ENCODE measurements at regions not wholly inside any gene's neighbourhood (a gene's known extent, or its start where the extent isn't known, plus 50 kb on each side); places are given as distances from the start of the nearest gene placed in this dataset.

DNA sequence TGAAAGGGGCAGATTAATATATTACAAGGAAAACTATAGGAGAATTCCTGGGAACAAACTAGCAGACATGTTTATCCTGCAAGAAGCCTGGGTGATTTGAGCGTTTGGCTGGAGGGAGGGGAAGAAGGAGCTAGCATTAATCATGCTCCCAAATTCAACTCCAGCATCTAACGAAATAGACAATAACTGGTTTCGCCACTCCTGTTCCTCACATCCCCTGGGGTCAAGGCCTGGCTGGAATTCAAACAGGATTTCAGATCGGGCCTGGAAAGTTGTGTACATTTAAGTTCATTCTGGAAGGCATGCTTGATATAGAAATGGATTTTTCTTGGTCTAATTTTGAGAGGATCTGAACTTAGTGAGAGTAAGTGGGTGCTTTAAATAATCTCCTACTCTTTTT, 126.1 kb upstream of the CTAGE1 start:
- no peak for DNase-seq (ENCODE audit: low read depth, low spot score)

DNA sequence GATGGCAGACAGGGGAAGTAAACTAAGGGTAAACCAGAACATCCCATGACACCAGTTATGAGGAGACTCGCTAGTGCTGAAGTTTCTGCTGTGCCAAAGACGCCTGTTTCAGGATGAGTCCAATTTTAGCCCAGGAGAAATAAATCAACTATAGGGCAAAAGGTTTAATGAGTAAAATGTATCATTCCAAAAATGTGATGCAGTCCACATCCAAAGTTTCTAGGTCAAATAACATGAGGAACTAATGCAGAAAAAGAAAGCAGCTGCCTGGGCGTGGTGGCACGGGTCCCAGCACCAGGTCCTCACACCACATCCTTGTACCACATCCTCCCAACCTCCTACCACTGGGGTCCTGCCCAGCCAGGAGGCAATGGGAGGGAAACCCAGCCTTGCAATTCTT, 126.9 kb upstream of the CTAGE1 start:
- DNase-seq (ENCODE audit: low read depth, low spot score): no peak

DNA sequence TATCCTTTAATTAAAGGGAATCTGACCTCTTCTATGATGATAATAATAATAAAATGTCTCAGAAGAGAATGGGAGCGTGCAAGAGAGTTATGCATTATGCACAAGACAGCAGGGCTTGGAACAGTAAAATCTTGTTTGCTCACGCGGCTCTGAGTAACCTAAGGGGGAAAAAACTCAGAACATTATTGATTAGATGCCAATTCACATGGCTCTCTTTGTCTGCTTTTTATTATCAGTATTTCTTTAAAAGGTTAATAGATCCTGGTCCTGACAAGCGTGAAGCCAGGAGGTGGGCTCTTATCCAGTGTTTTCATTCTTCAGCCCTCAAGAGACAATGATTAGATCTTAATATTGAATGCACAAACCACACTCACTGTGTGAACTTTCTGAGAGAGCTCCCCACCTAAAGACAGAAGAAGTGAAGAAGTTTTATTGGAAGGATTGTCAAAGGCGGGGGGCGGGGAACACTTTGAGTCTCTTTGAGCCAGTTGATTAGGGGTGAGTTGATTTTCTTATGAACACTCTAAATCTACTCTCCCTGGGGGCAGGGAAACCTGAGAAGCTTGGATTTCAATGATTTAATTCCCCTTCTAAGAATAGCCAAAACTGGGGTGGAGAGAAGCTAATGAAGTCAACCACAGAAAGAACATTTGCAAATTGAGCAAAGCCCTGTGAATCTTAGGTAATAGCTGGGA, 127.5 kb upstream of the CTAGE1 start:
- no peak for DNase-seq (ENCODE audit: low read depth, low spot score)

DNA sequence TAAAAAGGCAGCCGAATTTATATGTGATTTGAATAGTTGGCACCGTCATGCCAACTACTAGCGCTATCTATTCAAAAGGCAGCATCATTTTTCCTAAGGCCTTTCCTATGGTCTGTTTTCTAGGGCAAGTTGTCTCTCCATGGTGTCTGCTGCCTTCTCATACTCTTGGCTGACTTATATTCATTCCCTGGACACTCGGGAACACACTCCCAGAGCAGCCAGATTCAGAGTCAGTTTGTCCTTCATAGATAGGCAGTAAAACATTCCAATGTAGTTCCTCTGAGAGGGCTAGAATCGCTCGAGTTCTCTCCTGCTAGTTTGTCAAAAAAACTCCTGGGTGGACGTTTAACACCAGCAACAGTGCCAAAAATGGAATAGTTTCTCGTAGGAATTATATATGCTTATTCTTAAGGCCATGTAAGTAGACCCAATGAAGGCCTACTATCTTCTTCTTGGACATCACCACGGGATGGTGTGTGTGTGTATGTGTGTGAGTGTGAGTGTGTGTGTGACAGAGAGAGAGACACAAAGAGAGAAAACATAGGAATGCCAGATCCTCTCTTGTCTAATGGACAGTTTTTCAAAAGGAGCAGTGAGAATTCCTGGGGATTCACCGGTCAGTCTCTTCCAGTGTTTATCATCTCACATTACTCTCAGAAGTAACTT, 129.3 kb upstream of the CTAGE1 start:
- no peak for DNase-seq (ENCODE audit: low read depth, low spot score)

DNA sequence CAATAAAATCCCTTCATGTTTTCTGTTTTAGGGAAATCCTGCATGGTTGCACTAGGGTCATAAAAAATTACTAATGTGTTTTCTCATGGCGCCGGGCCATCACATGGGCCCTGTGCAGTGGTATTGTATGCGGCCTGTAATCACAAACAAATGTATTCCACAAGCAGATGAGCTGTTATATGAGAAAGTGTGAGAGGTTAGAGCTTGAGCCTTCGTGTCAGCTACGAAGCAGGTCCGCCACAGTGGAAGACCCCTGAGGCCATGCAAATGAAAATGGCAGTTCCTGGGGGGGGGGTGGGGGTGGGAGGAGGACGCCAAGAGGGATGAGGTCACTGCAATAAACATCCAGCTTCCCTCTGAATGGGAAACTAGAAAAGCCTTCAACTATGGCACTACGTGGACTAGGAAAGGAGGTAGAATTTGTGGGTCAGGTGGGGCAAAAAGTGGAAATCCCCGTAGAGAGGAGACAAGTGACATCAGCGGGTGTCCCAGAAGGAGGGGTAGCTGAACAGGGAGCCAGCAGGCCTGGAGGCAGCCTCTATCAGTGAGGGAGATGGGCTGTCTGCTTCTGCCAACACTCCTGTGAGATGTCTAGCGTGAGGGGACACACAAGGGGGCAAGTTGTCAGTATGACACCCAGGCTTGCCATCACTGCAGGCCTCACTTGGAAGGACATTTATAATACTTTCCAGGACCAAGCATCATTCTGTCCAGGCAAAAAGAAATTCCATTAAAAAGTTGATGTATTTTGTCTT, 130.3 kb upstream of the CTAGE1 start:
- DNase-seq (ENCODE audit: low read depth, low spot score): no peak

DNA sequence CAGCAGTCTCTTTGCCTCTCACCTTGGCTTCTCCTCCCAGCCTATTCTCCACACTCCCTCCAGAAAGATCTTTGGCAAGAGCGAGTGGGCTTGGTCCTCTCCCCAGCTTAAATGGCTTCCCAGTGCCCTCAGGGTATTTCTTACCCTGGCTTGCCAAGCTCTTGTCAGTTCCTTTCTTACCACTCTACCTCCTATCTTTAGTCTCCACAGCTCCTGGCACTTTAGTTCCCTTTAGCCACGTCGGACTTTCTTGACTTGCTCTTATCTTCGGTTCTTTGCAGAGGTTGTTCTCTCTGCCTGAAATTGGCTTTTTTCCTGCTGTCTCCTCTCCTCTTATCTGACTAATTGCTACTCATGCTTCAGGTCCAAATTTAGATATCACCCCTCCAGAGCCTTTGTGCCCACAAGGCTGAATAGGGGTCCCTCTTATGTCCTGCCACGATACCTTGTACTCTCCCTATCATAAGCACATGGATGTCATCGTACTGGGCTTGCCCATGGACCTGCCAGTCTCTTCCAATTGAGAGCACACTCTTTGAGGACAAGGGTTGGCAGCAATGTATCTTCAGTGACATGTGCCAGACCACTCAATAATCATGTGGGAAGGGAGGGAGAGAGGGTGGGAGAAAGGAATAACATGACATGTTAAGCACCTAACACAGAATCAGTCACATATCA, 131.7 kb upstream of the CTAGE1 start:
- no peak for DNase-seq (ENCODE audit: low read depth, low spot score)

DNA sequence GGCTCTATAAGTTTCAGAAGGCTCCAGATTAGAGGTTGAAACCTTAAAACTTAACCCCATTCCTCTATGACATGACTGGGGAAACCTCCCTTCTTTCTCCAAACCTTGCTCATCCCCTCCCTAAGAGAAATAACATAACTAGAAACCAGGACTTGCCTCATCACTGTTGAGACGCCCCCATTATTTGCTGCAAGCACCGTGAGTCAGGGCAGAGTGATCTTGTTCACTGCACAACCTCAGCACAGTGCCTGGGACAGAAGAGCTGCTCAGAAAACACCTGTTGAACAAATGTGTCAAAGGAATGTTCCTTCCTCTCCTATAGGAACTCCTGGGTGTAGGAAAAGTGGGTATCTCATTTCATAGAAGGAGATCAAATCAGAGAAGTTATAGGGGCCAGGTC, 132.7 kb upstream of the CTAGE1 start:
- no peak for DNase-seq (ENCODE audit: low read depth, low spot score)

DNA sequence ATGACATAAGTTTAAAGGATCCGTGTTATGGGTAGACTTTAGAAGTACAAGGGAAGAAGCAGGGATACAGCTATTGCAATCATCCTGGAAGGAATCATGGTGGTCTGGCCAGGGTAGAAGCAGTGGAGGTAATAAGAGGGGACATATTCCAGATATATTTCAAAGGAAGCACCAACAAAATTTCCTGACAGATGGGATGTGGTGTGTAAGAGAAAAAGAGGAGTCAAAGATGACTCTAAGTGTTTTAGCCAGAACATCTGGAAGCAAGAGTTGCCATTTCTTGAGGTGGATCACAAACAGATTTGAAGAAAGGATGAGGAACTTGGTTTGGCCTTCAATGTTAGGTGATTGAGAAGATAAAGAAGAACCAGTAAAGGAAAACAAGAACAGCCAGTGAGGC, 133.1 kb upstream of the CTAGE1 start:
- no peak for DNase-seq (ENCODE audit: low read depth, low spot score)

DNA sequence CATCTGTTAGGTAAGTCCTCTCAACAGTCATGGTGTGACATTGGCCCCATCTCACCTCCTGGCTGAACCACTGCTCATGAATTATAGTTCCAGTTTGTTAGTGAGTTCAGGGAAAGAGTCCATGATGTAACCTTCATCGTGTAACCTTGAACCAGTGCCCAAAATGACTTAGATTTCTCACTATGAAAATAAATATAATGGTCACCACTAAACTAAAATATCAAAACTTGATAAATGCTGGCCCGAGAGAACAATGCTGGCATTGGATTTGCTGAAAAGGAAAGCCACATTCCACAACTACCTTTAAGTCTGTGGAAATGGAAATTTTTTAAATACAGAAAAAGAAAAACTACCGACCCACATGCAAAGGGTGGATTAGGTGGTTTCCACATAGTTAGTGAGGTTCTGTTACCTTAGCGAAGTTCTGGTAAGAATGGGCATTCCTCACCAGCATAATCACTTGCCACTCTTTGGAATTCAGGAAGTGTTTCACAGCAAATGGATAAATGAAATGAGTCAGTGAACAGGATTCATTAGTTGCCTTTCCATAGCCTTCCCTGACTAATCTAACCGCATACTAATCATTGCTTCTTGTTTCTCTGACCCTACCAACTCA, 133.9 kb upstream of the CTAGE1 start:
- peak; percentile 88 for DNase-seq (ENCODE audit: low read depth, low spot score)

DNA sequence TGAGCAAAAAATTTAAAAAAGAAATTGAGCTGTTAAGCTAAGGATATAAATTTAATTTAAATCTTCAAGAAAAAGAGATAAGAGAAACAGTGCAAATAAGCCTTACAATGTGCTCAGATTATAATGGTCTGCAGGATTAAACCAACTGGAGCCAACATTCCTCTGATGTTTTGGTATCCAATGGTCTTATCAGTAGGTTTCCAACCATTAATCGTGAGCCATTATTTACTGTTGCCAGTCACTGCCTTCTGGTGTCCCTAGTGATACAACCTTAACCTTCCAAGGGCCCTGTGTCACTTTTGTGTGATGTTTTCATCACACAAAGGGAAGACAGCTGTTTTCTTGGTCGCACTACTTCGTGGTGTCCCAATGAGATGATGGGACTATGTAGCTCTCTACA, 134.5 kb upstream of the CTAGE1 start:
- no peak for DNase-seq (ENCODE audit: low read depth, low spot score)

DNA sequence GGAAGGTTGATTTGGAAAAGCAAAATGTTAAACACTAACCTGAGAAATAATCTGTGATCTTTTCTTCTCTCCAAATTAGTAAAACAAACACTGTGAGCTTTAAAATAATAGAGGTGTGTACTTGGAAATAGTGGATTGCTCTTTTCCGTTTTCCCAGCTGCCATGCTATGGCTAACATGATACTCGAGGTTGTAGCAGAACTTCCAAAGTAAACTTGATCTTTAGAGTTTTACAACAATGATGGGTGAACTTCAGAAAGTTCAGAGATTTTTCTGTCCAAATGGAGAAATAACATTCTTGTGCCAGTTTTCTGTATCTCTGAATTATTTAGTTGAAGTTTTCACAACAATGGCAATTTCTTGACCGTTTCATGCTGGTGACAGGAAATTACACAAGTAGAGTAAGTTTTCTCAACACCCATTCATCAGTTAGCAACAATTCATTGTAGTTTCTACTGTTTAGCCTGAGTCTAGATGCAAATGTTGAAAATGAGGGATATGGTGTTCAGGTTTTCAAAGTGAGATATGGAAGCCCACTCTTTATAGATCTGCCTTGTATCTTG, 135.3 kb upstream of the CTAGE1 start:
- no peak for DNase-seq (ENCODE audit: low read depth, low spot score)

DNA sequence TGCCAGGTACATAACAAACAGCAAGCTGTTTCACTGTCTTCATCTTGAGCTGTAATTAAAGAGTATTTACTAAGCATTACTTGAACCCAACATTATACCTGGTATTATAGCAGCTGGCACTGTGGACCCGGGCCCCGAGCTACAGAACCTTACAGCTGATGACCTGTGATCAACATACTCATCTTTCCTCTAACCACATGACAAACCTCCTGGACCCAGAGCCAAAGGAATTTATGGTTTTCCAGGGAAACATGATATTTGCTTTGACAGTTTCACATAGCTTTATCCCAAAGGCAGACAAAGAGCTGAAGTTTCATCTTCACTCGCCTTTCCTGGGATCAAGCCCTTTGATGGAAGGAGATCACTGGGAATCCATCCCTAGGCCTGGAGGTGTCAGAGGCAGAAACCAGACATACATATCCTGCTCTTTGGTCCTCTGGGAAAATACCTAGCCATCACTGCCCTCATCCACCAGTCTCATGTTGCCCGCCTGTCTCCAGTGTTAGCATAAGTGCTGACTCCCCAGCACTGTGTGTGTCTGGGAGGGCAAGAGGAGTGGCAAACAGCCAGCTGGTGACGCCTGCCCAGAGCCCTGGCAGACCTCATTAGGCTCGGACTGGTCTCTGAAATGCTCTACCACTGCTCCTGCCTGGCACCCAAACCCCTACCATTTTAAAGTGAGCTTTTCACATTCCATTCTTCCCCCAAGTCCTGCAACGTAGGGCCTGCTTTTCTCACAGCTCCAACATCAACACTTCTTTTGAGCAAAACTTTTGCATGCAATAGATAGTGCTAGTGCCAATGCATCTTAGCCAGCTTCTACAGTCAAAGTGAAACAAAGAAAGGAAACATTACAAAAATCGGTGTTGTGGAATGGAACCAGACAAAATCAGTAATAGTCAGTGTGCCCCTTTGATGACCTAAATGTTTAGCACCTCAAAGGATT, 138.8 kb upstream of the CTAGE1 start:
- no peak for DNase-seq (ENCODE audit: low read depth, low spot score)

DNA sequence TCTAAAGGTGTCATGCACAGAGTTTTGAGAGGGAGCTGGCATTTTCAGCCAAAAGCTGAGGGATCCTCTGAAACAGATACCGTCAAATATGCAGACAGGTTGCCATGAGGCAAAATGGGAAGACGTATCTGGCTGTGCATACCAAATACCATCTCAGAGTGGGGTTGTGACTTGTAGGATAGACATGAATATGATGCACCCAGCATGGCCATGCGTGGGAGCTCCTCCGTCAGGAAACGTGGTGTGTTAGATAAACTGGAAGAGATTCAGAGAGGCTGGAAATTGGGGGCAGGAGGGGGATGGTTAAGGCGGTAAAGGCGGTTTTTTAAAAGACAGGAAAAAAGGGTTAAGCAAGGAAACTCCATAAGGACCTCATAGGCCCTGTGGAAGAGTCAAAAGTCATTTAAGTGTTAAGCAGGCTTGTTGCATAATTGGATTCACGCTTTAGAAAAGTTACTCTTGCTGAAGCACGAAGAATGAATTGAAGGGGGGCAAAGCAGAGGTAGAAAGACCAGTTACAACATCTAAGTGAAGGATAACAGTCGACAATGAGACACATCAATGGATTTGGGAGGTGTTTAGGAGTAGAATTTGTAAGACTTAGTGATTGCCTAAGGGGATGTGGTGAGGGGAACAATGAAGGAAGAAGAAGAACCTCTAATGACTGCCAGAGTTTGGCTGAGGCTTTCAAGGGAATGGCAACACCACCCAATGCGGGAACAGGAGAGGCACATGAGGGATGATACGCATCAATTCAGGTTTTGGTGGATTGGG, 139.6 kb upstream of the CTAGE1 start:
- no peak for DNase-seq (ENCODE audit: low read depth, low spot score)

DNA sequence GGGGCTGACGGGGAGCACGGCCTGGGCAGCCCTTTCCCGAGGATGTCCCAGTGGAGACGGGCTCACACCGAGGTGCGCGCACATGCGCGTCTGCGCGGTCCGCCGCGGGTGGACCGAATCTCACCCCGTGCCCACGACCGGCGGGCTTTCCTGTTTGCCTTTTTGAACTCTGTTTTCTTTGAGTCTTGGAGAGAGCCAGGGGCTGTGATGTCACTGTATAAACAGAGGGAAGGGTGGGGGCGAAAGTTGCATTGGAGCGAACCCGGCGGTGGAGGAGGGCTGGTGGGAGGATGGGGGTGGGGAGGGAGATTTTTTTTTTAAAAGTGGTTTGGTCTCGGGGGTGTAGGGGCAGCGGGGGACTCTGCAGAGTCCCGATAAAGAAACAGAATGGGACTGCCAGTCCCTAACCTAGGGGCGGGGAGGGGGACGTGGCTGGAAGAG, 141.2 kb upstream of the CTAGE1 start:
- DNase-seq (ENCODE audit: low read depth, low spot score): peak; percentile 51

DNA sequence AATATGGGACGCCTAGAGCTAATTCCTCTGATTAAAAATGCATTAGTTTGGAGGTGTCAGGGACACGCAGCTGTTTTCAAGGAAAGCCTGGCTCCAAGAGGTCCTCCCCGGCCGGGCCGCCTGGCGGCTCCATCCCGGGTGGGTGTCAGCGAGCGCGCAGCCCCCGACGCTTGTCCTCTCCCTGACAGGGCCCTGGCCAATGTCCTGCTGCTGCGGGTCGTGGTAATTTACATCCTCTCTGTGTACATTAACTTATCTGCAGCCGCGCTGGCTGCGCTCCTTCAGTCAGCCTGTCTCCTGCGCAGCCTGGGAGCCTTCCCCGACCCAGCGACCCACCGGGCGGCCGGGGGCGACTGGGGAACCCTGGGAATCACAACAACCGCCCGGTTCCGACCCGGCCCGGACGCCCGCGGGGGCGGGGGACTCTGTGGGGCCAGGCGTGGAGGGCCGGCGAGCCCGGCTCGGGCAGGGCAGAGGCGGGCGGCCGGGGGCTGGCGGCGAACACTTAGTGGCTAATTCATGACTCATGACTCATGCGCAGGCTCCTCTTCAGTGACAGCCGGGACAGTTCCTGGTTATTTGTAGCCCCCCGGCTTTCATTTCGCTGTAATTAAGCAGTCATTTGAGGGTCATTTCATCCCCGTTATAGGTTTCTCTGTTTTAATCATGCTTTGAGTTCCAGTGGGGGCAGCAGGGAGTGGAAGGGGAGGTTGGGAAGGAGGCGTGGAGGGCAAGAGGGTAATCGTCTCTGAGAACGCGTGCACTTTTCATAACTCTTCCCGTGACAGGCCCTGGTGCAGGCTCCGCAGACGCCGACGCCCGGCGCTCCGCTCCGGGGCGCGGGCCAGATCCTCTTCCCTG, 141.9 kb upstream of the CTAGE1 start:
- no peak for DNase-seq (ENCODE audit: low read depth, low spot score)

DNA sequence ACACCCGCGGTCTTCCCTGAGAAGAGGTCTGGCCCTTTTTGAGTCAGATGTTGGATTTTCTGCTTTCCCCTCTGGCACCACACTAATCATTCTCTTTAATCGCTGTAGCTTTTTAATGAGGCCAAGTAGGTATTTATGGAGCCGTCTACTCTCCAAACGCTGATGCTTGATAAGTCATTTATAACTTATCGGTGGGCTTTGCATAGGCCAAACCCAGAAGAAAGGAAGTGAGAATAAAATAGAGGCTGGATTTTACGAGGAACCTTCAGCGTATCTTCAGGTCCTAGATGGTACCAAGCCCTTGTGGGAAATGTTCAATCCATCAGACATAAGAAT, 142.5 kb upstream of the CTAGE1 start:
- DNase-seq (ENCODE audit: low read depth, low spot score): no peak

DNA sequence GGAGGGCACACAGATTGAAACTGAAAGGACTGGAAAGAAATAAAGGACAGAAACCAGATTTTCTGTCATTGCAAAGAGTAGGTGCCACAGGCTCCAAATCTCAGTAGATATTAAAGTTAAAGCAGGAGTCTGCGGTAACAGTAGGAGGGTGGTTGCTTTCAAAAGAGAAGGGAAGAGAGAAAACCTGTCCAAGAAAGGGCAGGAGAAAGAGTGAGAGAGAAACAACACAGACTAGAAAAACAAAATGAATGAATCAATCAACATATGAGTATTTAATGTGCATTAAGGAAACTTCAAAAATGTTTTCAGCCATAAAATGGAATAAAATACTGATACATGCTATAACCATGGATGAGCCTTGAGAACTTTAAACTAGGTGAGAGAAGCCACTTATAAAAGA, 143.1 kb upstream of the CTAGE1 start:
- DNase-seq (ENCODE audit: low read depth, low spot score): no peak

DNA sequence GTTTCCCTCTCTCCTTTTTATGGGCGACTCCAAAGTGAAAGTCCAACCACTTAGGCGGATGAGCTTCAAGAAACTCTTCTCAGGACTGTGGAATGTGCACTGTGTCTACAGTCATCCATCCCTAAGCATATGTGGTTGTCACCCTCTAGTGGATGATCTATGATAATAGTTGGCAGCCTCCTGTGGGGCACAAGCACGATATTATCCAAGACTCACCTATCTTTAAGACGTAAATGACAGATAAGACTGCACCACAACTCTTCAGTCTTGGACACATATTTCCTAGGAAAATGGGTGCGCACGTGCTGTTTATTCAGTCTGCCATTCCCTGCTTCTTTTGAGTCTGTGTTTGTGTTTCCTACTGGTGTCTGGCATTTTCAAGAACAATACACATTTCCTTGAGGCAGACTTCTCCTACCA, 145.5 kb upstream of the CTAGE1 start:
- peak; percentile 94 for DNase-seq (ENCODE audit: low read depth, low spot score)

DNA sequence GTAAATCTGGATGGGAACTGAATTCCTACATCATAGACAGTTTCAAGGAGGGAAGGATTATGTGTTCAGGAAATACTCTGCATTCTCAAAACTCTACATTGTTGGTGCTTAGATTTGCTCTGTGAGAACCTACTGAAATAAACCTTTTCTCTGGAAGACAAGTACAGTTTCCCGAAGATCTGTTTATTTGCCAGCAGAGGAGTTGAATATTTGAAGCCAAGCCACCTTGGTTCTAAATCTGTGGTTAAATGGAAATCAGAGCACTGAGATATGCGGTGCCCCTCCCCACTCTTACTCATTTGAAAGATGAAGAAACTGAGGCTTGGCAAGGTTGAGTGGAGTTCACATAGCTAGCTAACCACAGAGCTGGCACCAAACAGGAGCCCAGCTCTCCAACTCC, 146.3 kb upstream of the CTAGE1 start:
- DNase-seq (ENCODE audit: low read depth, low spot score): no peak

Data from pulmonary artery endothelial cell (primary cell).